GM23248 (cell line): ENCODE measurements at regions not wholly inside any gene's neighbourhood (a gene's known extent, or its start where the extent isn't known, plus 50 kb on each side); places are given as distances from the start of the nearest gene placed in this dataset.

ENCODE experiments used
- DNase-seq: peaks from one replicate; pipeline ENCODE4 v3.0.0-alpha.2; 2015
- H2AFZ ChIP-seq: fragments of 200-600 bp; sonication (generic); 2 replicates; pipeline ENCODE4 v1.6.1; 2016; ENCODE audit warnings: antibody characterized with exemption
- H3F3A ChIP-seq: fragments of 200-600 bp; sonication (generic); 2 replicates; pipeline ENCODE4 v1.6.1; 2016; ENCODE audit warnings: mild to moderate bottlenecking, antibody characterized with exemption, mixed run types; ENCODE audit not compliant: insufficient read depth
- H3K27ac ChIP-seq: fragments of 200-600 bp; sonication (generic); 2 replicates; pipeline ENCODE4 v1.5.1; 2016; ENCODE audit warnings: mild to moderate bottlenecking
- H3K27me3 ChIP-seq: fragments of 200-600 bp; sonication (generic); replicated peaks from 2 replicates; pipeline ENCODE4 v1.6.1; 2016; ENCODE audit warnings: mild to moderate bottlenecking; ENCODE audit not compliant: insufficient read depth
- H3K36me3 ChIP-seq: fragments of 200-600 bp; sonication (generic); 2 replicates; pipeline ENCODE4 v1.6.1; 2016; ENCODE audit warnings: low read depth, mild to moderate bottlenecking
- H3K4me1 ChIP-seq: fragments of 200-600 bp; sonication (generic); 2 replicates; pipeline ENCODE4 v1.6.1; 2016; ENCODE audit warnings: mild to moderate bottlenecking; ENCODE audit not compliant: insufficient read depth
- H3K4me2 ChIP-seq: fragments of 200-600 bp; sonication (generic); one replicate; pipeline ENCODE4 v1.6.1; 2016; ENCODE audit warnings: mild to moderate bottlenecking; ENCODE audit not compliant: unreplicated experiment
- H3K4me3 ChIP-seq: fragments of 200-600 bp; sonication (generic); 2 replicates; pipeline ENCODE4 v1.5.1; 2016; ENCODE audit warnings: mild to moderate bottlenecking
- H3K79me2 ChIP-seq: fragments of 200-600 bp; sonication (generic); 2 replicates; pipeline ENCODE4 v1.6.1; 2016; ENCODE audit warnings: mild to moderate bottlenecking; ENCODE audit not compliant: insufficient read depth
- H3K9ac ChIP-seq: fragments of 200-600 bp; sonication (generic); 2 replicates; pipeline ENCODE4 v1.6.1; 2016; ENCODE audit warnings: mild to moderate bottlenecking
- H3K9me2 ChIP-seq: fragments of 200-600 bp; sonication (generic); 2 replicates; pipeline ENCODE4 v1.6.1; 2016; ENCODE audit warnings: mixed run types, mild to moderate bottlenecking, moderate library complexity; ENCODE audit not compliant: insufficient read depth
- H3K9me3 ChIP-seq: fragments of 200-600 bp; sonication (generic); one replicate; pipeline ENCODE4 v1.6.1; 2017; ENCODE audit warnings: low read depth
- H4K20me1 ChIP-seq: fragments of 200-600 bp; sonication (generic); 2 replicates; pipeline ENCODE4 v1.6.0; 2016; ENCODE audit not compliant: insufficient read depth
- EZH2 ChIP-seq: fragments of 200-600 bp; sonication (generic); IDR thresholded peaks from 2 replicates; pipeline ENCODE4 v1.6.1; 2018; ENCODE audit warnings: antibody characterized with exemption, mild to moderate bottlenecking; ENCODE audit not compliant: insufficient read depth, poor library complexity, severe bottlenecking
- EZH2phosphoT487 ChIP-seq: fragments of 200-600 bp; sonication (generic); IDR thresholded peaks from 2 replicates; pipeline ENCODE4 v1.6.1; 2018; ENCODE audit warnings: antibody characterized with exemption, moderate library complexity, mild to moderate bottlenecking, low read depth; ENCODE audit not compliant: insufficient read depth
- WGBS, 2 experiments: methylation state at CpG; one replicate each; pipeline ENCODE4 v1.1.6; 2015 to 2017; ENCODE audit warnings: low lambda C conversion rate in 2 of 2, low coverage in 1 of 2; ENCODE audit errors: missing lambda C conversion rate in 2 of 2; 5-methylcytosine and 5-hydroxymethylcytosine counted together
- in situ Hi-C: fragments of 300-500 bp; cut with MboI; formaldehyde crosslinking; loops from 2 replicates; pipeline ENCODE4 v1.15.0; 2020

DNA sequence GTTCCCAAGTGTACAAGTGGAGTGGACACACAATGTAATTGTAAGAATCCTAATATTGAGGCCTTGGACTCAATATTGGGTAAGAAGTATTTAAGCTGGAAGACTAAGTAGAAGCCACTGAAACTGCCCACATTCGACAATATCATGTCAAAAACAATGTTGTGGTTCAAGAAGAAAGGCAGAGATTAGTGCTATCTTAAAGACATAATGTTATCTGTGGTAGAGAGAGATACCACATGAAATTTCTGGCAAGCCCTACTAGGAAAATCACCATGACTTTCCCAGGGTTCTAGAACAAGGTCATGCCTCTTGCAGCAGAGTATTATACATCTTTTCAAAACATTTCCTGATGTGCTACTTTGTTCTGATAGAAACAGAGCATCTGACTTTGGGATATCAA is 192.6 kb downstream of the RAP2B start:
- Histone ChIP-seq H3K9me3 (no peaks in the 10 kb centered on the region), H3K27ac (no peak overlapping the region), H3K4me3 (no peak overlapping the region), H3K4me2 (no peak overlapping the region), H4K20me1 (no peaks in the 10 kb centered on the region), H3K9ac (no peak overlapping the region), H3K9me2 (no peaks in the 10 kb centered on the region), H3K27me3 (no peaks in the 10 kb centered on the region), H3K36me3 (no peaks in the 10 kb centered on the region), H3K79me2 (no peaks in the 10 kb centered on the region), H3F3A (no peaks in the 10 kb centered on the region), H3K4me1 (peaks cover 13% of the 10 kb centered on the region), H2AFZ (no peak overlapping the region)
- no peak for TF ChIP-seq EZH2phosphoT487
- no peak for DNase-seq
- in situ Hi-C loops: no loop called here
- WGBS, 2 experiments: 21 to 39% methylated on average over 1 of the region's 1 CpG

DNA sequence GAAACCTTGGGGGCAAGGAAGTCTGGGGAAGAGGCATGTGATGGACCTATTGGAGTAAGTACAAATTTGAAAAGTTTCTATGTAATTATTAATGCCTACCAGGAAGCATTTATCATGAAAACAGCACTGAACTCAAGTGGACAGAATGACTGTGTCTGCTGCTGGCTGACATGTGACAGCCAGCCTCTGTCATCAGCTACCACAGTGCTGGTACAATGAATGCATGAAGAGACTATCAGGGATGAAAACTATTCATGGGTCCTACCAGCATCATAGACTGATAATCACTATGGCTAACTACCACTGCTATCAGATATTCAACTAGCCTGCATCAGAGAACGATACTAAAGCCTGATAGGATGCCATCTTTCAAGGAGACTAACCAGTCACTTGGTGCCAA is 193.5 kb downstream of the RAP2B start:
- no peak overlapping the region for H3K27ac ChIP-seq
- no peaks in the 10 kb centered on the region for H3K79me2 ChIP-seq
- 91 to 92% methylated on average over 1 of the region's 1 CpG for WGBS, 2 experiments
- no peaks in the 10 kb centered on the region for H4K20me1 ChIP-seq
- H3K9me2 ChIP-seq: no peaks in the 10 kb centered on the region
- H3F3A ChIP-seq: no peaks in the 10 kb centered on the region
- peaks cover 4% of the 10 kb centered on the region; the same call in 1 of the 2 replicates for H3K4me1 ChIP-seq
- no peaks in the 10 kb centered on the region for H3K27me3 ChIP-seq
- no peak overlapping the region for H2AFZ ChIP-seq
- H3K4me3 ChIP-seq: no peak overlapping the region
- no peaks in the 10 kb centered on the region for H3K9me3 ChIP-seq
- no peak overlapping the region for H3K9ac ChIP-seq
- TF ChIP-seq EZH2phosphoT487 (no peak), EZH2 (no peak)
- no peak for DNase-seq
- in situ Hi-C loops: no loop called here
- H3K36me3 ChIP-seq: no peaks in the 10 kb centered on the region
- H3K4me2 ChIP-seq: no peak overlapping the region

DNA sequence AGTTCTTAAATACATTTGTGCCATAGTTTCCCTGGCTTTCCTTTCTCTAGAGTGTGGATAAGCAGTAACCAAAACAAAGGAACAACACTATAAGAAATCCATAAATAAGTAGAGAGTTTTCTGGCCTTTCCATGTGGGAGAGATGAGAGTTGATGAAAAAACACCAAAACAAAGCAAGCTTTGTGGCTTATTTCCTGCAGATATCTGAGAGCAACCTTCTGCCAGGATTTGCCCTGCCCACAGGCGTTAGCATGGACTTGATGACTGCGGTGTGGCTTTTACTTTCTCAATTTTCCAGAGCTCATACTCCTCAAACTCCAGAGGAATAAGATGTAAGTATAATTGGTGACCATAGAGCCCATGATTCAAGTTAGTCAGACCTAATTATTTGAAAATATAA is 194.9 kb downstream of the RAP2B start:
- Histone ChIP-seq H3K9me3 (no peaks in the 10 kb centered on the region), H3K4me3 (no peak overlapping the region), H3K9me2 (no peaks in the 10 kb centered on the region), H3K4me1 (no peaks in the 10 kb centered on the region), H3K4me2 (no peak overlapping the region), H3F3A (no peaks in the 10 kb centered on the region), H3K27ac (no peak overlapping the region), H2AFZ (no peak overlapping the region), H4K20me1 (no peaks in the 10 kb centered on the region), H3K27me3 (no peaks in the 10 kb centered on the region), H3K79me2 (no peaks in the 10 kb centered on the region), H3K9ac (no peak overlapping the region), H3K36me3 (no peaks in the 10 kb centered on the region)
- TF ChIP-seq EZH2 (no peak), EZH2phosphoT487 (no peak)
- WGBS, 2 experiments: 87 to 95% methylated on average over 2 of the region's 2 CpGs
- DNase-seq: no peak
- in situ Hi-C loops: no loop called here

DNA sequence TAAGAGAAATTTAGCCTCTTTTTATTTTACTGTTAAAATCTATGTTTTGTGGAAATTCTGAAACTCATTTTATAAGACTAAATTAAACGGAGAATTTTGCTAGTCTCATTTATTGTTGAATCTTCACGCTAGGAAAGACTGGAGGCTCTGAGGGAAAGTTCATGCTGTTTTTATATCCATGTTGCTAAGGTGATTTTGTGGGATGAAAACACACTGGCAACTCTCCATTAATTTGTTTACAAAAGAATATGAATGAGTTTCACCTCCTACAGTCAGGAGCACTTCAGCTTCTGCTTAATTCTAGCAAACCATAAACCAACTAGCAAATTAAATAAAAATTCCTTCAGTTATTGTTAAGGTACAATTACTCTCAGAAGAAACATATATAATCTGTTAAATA is 195.4 kb downstream of the RAP2B start:
- TF ChIP-seq EZH2phosphoT487 (no peak), EZH2 (no peak)
- no peak for DNase-seq
- no peaks in the 10 kb centered on the region for H3K4me1 ChIP-seq
- H2AFZ ChIP-seq: no peak overlapping the region
- H3K9ac ChIP-seq: no peak overlapping the region
- H4K20me1 ChIP-seq: no peaks in the 10 kb centered on the region
- no peaks in the 10 kb centered on the region for H3K9me3 ChIP-seq
- in situ Hi-C loops: no loop called here
- no peaks in the 10 kb centered on the region for H3K79me2 ChIP-seq
- no peaks in the 10 kb centered on the region for H3F3A ChIP-seq
- H3K4me3 ChIP-seq: no peak overlapping the region
- WGBS, 2 experiments: 79 to 92% methylated on average over 2 of the region's 2 CpGs
- H3K27me3 ChIP-seq: no peaks in the 10 kb centered on the region
- H3K36me3 ChIP-seq: no peaks in the 10 kb centered on the region
- H3K9me2 ChIP-seq: no peaks in the 10 kb centered on the region
- no peak overlapping the region for H3K4me2 ChIP-seq
- H3K27ac ChIP-seq: no peak overlapping the region
